Muscle of arm (tissue), 1 donor: ENCODE measurements at regions not wholly inside any gene's neighbourhood (a gene's known extent, or its start where the extent isn't known, plus 50 kb on each side); places are given as distances from the start of the nearest gene placed in this dataset.
"Not testable (repeated sequence)": the region's sequence is repeated elsewhere in the genome, so short reads cannot be mapped to it uniquely, and the experiment has no call there.

Source experiments
- DNase-seq: peaks from one replicate; pipeline ENCODE4 v3.0.0-alpha.2; 2013

DNA sequence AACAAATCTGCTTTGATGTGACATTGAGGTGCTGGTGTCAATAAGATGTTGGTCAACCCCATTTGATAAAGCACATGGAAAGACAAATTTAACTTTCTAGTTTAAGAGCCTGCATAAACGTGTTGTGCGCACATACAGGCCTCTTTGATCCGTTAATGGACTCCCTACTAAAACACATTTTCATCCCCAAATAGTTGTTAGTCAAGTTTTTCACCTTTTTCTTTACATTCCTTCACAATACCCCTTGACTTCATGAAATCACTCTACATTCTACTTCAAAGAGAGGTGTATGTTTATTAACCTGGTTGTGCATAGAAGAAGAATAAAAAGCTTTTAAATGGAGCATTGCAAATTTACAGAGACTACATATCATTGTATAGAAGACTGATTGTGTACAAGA, 180.3 kb downstream of the HDGFL1 start:
- DNase-seq, result no peak

DNA sequence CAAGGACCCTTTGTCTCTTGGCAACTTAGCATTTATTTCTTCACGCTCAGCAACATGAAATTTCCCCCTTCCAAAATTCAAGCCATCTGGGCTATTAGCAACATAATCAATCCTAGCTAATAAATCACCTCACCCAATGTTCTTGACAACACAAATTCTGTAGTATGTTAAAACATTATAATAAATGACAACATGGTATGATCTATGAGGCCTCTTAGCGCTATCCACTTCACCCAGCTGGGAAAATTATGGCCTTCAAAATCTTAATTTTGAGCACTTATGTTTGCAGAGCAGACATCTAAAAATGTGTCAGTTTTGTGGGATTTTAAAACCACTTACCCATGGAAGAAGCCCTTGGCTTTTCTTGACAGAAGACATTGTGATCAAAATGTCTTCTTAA, 181.9 kb downstream of the HDGFL1 start:
- DNase-seq, result no peak

GRCh38 chr6:22752522-22752921, 183.2 kb downstream of the HDGFL1 start:
- DNase-seq, result no peak

DNA sequence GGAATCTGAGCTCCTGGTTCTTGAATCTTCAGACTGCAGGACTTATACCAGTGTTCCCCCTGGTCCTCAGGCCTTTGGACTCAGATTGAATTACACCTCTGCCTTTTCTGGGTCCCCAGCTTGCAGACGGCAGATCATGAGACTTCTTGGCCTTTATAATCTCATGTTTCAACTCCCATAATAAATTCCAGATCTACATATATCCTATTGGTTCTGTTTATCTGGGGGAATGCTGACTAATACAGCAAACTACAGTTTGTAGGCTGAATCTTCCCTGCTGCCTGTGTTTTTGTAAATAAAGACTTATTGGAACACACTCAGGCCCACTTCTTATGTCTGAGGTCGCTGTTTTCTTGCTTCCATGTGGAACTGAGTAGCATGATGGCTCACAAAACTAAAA, 184.7 kb downstream of the HDGFL1 start:
- DNase-seq, result no peak

DNA sequence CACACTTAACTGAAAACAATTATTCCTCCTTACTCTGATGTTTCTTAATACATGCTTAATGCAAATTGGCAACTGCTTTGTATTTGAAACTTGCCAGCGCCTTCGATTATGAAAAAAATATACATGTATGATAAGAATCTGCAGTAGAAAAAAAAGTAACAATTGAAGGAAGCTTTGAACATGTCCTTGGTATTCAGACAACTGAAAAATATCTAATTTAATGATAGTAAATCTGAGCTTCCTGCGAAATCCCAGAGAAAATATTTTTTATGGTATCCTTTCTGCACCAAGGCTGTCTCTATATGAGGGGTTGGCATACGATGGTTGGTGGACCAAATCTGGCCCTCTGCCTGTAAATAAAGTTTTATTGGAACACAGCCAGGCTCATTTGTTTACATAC, 186.2 kb downstream of the HDGFL1 start:
- DNase-seq, result no peak

DNA sequence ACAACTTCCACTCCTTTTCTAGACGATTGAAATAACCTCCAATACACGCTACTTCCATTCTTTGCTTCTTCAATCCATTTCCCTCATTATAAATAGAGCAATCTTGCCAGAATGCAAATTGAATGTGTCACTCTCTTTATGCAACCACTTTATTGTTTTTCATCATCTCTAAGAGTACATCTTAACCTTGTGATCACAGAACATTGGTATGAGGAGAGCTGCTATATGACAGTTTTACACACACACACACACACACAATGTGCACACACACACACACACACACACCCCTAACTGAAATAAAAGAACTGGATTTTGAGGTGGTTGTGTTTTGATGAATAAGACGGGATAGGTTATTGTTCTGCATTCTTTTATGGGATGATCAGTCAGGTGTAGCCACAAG, 187.0 kb downstream of the HDGFL1 start:
- DNase-seq, result no peak

GRCh38 chr6:22764496-22764895, 195.1 kb downstream of the HDGFL1 start:
- no peak for DNase-seq

DNA sequence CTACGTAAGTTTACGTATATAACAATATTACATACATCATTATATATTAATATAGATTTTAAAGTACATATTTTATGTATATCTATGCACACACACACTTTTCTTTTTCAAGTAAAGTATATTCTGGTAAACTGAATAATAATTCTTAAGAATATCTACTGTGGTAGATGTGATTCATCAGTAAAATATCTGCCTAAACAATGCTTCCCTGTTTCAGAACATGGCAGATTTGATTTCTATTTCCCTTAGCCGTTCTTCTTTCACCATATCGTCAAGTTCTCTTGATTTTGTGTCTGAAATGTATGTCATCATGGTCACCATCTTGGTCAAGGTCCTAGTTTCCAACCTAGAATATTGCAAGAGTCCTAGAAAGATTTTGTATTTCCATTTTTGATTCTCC, 195.6 kb downstream of the HDGFL1 start:
- no peak for DNase-seq

- DNase-seq, result no peak
Measured at GRCh38 chr6:22766979-22767378, 197.6 kb downstream of the HDGFL1 start.

- DNase-seq, result no peak
Measured at GRCh38 chr6:22770054-22770453, 200.7 kb downstream of the HDGFL1 start.

GRCh38 chr6:22774129-22774528, 204.8 kb downstream of the HDGFL1 start:
- no peak for DNase-seq

GRCh38 chr6:22778438-22778837, 209.1 kb downstream of the HDGFL1 start:
- DNase-seq, result not testable (repeated sequence)

- no peak for DNase-seq
Measured at GRCh38 chr6:22779062-22779461, 209.7 kb downstream of the HDGFL1 start.

DNA sequence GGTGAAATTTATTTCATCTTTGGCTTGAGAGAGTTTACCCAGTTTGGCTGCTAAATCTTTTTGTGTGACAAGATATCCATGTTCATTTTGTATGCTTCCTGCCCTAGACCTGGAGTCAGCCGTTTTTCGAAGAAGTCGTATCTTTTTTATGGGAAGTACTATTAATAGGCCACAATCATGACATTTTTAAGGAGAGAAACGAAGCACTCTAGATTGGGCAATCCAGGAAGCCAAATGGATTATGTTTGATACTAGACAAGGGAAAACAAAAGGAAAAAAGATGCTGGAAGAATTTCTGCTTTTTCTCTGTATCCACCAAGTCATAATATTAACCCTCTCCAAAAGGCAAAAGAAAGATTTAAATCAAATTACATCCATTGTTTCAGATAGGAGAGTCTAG, 214.6 kb downstream of the HDGFL1 start:
- peak; percentile 4 for DNase-seq

GRCh38 chr6:22784601-22785410, 215.4 kb downstream of the HDGFL1 start:
- peak; percentile 65 for DNase-seq

DNA sequence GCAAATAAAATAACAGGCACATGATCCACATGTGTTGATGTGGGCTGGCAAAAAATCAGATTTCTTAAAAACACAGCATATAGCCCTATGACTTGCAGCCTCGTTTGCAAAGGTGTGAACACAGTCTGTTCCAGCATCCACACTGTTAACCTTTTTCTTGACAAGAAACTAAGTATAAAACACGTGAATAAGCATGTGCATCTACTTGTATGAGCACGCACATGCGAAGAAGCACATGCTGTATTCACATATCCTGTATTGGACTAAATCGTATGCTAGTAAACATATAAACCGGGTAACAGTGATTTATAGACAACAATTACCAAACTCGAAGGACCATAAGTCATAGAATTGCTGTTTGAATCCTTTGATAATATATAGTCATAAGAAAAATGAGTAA, 218.7 kb downstream of the HDGFL1 start:
- no peak for DNase-seq

GRCh38 chr6:22789315-22789714, 219.9 kb downstream of the HDGFL1 start:
- peak; percentile 6 for DNase-seq

GRCh38 chr6:22794844-22795243, 225.5 kb downstream of the HDGFL1 start:
- no peak for DNase-seq

- no peak for DNase-seq
Measured at GRCh38 chr6:22800451-22800850, 231.1 kb downstream of the HDGFL1 start.

DNA sequence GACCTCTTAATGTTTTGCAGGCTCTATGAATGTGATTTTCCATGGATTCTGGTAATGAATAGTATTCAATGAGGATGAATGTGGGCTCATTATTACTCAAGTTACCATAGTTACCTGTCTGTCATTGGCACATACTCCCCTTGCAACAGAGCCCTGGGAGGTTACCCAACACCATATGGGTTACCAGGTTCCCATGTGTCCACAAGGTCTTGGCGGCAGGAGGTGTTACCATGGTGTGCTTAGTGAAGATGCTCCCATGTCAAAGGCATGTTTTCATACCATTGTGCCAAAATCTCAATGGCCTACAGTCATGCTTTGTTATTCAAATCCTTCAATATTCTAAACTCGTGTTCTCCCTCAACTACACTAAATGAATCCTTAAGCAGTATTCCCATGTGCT, 232.5 kb downstream of the HDGFL1 start:
- DNase-seq, result no peak

DNA sequence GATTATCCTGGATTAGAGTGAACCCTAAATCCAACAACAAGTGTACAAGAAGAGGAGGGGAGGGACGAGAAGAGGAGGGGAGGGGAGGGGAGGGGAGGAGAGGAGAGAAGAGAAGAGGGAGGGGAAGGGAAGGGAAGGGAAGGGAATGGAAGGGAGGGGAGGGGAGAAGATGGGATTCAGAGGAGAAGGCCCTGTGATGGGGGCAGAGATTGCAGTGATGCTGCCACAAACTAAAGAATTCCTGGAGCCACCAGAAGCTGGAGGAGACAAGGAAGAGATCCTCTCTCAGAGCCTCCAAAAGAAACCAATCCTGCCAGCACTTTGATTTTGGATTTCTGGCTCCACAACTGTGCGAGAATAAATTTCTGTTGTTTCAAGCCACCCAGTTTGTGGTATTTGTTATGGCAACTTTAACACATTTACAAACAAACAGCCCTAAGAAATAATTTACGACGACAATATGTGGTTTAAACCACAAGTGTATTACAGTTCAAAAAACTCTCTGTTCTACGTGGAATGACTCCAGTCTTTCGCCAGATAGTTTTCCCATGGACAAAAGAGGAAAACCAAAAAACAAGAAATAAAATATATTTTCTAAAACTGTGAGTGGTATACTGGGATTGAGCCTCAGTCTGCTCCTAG, 235.4 kb downstream of the HDGFL1 start:
- DNase-seq, result no peak

- no peak for DNase-seq
Measured at GRCh38 chr6:22807261-22807660, 237.9 kb downstream of the HDGFL1 start.

DNA sequence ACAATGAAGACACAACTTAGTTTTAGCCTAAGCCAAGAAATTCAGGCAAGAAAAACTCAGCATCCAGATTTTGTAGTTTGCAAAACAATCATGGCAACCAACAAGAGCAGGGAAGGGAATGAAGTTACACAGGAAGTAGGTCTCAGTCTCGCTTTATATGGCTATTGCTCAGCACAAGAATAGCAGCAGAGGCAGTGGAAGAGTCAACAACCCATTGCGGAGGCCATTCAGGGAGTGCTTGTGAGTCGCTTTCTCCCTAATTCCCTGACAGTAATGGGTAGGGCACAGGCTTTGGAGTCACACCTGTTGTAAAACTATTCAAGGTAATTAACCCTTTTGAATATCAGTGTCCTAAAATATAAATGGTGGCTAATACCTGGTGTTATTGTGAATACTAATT, 238.5 kb downstream of the HDGFL1 start:
- DNase-seq, result no peak

DNA sequence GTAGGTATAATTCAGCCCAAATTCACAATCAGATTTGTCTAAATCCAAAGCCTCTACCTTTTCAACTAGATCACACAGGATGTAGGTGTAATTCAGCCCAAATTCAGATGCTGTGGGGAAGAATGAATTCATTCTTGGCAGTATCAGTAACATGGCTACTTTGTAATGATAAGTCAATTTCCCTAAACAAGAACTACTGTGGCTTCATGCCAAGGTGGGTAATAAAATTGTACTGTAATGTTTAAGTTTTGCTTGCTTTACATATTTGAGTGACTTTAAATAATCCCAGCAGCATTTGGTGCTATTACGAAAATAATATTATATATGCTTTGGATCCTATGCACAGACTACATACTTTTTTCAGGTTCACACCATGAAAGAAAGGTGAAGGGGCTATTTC, 239.1 kb downstream of the HDGFL1 start:
- no peak for DNase-seq
